ENCODE measurements at regions not wholly inside any gene's neighbourhood (a gene's known extent, or its start where the extent isn't known, plus 50 kb on each side); places are given as distances from the start of the nearest gene placed in this dataset.

GRCh38 chr20:62564456-62565245 is 77.7 kb upstream of the SLCO4A1 start:
- Histone ChIP-seq H3K9me2 (ENCODE audit: insufficient read depth) (no peaks in the 10 kb centered on the region), H3K9me3 (ENCODE audit: control insufficient read depth in 1 of 2, insufficient read depth in 1 of 2, low read depth in 1 of 2, low read length in 2 of 2) (no peaks in the 10 kb centered on the region), H4K20me1 (ENCODE audit: insufficient read depth) (no peaks in the 10 kb centered on the region), H3K9ac (ENCODE audit: low read length) (no peak overlapping the region), H3K36me3 (ENCODE audit: control insufficient read depth in 1 of 2, insufficient read depth in 2 of 2, low read length in 2 of 2) (no peaks in the 10 kb centered on the region), H2AFZ (ENCODE audit: low read depth, low read length, poor library complexity, severe bottlenecking) (no peak overlapping the region), H3K27me3 (ENCODE audit: insufficient read depth, low read length) (no peaks in the 10 kb centered on the region), H3K27ac (ENCODE audit: low read depth, low read length) (no peak overlapping the region), H3K4me1 (ENCODE audit: control insufficient read depth in 1 of 2, insufficient read depth in 2 of 2, low read length in 2 of 2) (no peaks in the 10 kb centered on the region), H3K79me2 (ENCODE audit: insufficient read depth, low read length) (no peaks in the 10 kb centered on the region), H3K4me3 (replicated peaks in 1 of 2; ENCODE audit: low read depth in 1 of 2, low read length in 2 of 2) (no peak overlapping the region), H3K4me2 (ENCODE audit: low read length) (no peak overlapping the region)
- intact Hi-C loops (cut with micrococcal nuclease), result no loop called here
- ATAC-seq (no peak), DNase-seq (ENCODE audit: low read depth, low spot score) (no peak)
- ChIA-PET RAD21 (ENCODE audit: low non-redundant PET in 1 of 2, low total read pairs in 2 of 2, uncharacterized antibody in 2 of 2, unreplicated experiment in 2 of 2) (no interaction called here), CTCF (no interaction called here), POLR2A (no interaction called here)
- BruUV-seq (replicated peaks), result no TSS peak
- no peak for TF ChIP-seq POLR2AphosphoS5 (IDR thresholded peaks at IDR 0.05; ENCODE audit: low read depth, low read length)
- TF ChIP-seq FOSL1 (IDR thresholded peaks at IDR 0.05; ENCODE audit: low read depth), result no peak
- no peak for TF ChIP-seq ZNF274 (IDR thresholded peaks at IDR 0.05; ENCODE audit: low read depth, low read length)

- intact Hi-C loops (cut with micrococcal nuclease), result no loop called here
- ChIA-PET CTCF (no interaction called here), POLR2A (no interaction called here), RAD21 (ENCODE audit: low non-redundant PET in 1 of 2, low total read pairs in 2 of 2, uncharacterized antibody in 2 of 2, unreplicated experiment in 2 of 2) (no interaction called here)
- TF ChIP-seq FOSL1 (IDR thresholded peaks at IDR 0.05; ENCODE audit: low read depth) (no peak), JUND (IDR thresholded peaks at IDR 0.05) (no peak), ZNF274 (IDR thresholded peaks at IDR 0.05; ENCODE audit: low read depth, low read length) (no peak), SRF (IDR thresholded peaks at IDR 0.05; ENCODE audit: low read depth) (no peak), CTCF (IDR thresholded peaks at IDR 0.05 in 2 of 3, conservative IDR thresholded peaks at IDR 0.05 in 1 of 3; ENCODE audit: borderline replicate concordance in 1 of 3, insufficient read depth in 1 of 3, low read depth in 2 of 3, low read length in 2 of 3) (no peak), ZBTB33 (IDR thresholded peaks at IDR 0.05; ENCODE audit: extremely low read depth, insufficient replicate concordance, low read length) (no peak), POLR2AphosphoS5 (IDR thresholded peaks at IDR 0.05; ENCODE audit: low read depth, low read length) (no peak), SIN3A (IDR thresholded peaks at IDR 0.05; ENCODE audit: low read depth) (no peak), REST (IDR thresholded peaks at IDR 0.05; ENCODE audit: low read depth) (no peak), ZFX (IDR thresholded peaks at IDR 0.05) (no peak), CBX3 (IDR thresholded peaks at IDR 0.05; ENCODE audit: low read depth) (no peak)
- no peaks in the 10 kb centered on the region for H3K27me3 ChIP-seq (ENCODE audit: insufficient read depth, low read length)
- H3K9me2 ChIP-seq (ENCODE audit: insufficient read depth), result no peaks in the 10 kb centered on the region
- H3K36me3 ChIP-seq (ENCODE audit: control insufficient read depth in 1 of 2, insufficient read depth in 2 of 2, low read length in 2 of 2), result no peaks in the 10 kb centered on the region
- no peak for ATAC-seq
- no TSS peak for BruUV-seq (replicated peaks)
- H4K20me1 ChIP-seq (ENCODE audit: insufficient read depth), result no peaks in the 10 kb centered on the region
- no peak overlapping the region for H2AFZ ChIP-seq (ENCODE audit: low read depth, low read length, poor library complexity, severe bottlenecking)
- no peaks in the 10 kb centered on the region for H3K79me2 ChIP-seq (ENCODE audit: insufficient read depth, low read length)
- H3K4me2 ChIP-seq (ENCODE audit: low read length), result no peak overlapping the region
- H3K27ac ChIP-seq (ENCODE audit: low read depth, low read length), result no peak overlapping the region
- H3K9me3 ChIP-seq (ENCODE audit: control insufficient read depth in 1 of 2, insufficient read depth in 1 of 2, low read depth in 1 of 2, low read length in 2 of 2), result no peaks in the 10 kb centered on the region
- H3K4me3 ChIP-seq (replicated peaks in 1 of 2; ENCODE audit: low read depth in 1 of 2, low read length in 2 of 2), result no peak overlapping the region
- no peaks in the 10 kb centered on the region for H3K4me1 ChIP-seq (ENCODE audit: control insufficient read depth in 1 of 2, insufficient read depth in 2 of 2, low read length in 2 of 2)
- DNase-seq (ENCODE audit: low read depth, low spot score), result no peak
- H3K9ac ChIP-seq (ENCODE audit: low read length), result no peak overlapping the region
Measured at GRCh38 chr20:62566266-62566665, 76.0 kb upstream of the SLCO4A1 start.
